MV-4-11 (cell line): ENCODE measurements at regions not wholly inside any gene's neighbourhood (a gene's known extent, or its start where the extent isn't known, plus 50 kb on each side); places are given as distances from the start of the nearest gene placed in this dataset.
A peak's percentile ranks its signal among the peaks of the same experiment; 100 is the strongest.
"Not testable (repeated sequence)": the region's sequence is repeated elsewhere in the genome, so short reads cannot be mapped to it uniquely, and the experiment has no call there.

ENCODE experiments used
- DNase-seq: peaks from one replicate; lab custom pipeline; 2025; lab: John Stamatoyannopoulos, UW

DNA sequence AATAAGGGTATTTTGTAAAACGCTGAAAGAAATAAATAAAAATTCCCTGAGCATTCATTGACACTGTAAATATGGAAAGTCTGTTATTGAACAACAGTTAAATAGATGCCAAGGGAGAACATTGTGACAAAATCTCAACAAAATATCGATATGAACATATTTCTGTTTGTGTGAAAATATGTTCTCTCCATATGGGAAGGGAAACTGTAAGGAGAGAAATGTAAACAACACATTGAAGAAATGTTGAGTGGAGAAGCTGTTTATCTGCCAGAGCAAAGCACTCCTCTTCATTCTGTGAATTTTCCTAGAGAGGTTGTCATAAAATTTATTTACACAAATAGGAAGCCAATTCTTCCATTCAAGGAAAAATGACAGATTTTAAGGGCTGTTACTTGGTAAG, 57.1 kb upstream of the EOMES start:
- no peak for DNase-seq

DNA sequence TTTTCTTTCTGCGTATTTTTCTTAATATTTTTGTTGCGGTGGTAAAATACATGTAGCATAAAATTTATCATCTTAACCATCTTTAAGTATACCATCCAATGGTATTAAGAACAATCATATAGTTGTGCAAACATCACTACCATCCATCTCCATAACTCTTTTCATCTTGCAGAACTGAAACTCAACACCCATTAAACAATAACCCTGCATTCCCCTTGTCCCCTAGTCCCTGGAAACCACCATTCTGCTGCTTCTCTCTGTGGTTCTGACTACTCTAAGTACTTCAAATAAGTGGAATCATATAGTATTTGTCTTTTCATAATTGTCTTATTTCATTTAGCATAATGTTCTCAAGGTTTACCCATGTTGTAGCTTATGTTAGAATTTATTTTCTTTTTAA, 67.3 kb upstream of the EOMES start:
- DNase-seq: peak; percentile 34

DNA sequence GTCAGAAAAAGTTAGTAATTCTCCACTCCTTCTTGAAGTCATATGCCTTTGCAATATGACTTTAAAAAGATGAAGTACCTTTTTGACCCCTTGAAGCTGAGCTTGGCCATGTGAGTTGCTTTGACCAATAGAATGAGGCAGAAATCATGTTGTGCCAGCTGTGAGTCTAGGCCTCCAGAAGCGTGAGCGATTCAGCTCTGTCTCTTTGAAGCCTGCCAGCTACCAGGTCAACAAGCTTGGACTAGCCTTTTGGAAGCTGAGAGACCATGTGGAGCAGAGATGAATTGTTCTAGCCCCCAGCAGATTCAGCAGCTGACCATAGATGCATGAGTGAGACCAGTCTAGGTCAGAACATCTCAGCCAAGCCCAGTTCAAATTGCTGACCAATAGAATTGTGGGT, 69.8 kb upstream of the EOMES start:
- DNase-seq: no peak

DNA sequence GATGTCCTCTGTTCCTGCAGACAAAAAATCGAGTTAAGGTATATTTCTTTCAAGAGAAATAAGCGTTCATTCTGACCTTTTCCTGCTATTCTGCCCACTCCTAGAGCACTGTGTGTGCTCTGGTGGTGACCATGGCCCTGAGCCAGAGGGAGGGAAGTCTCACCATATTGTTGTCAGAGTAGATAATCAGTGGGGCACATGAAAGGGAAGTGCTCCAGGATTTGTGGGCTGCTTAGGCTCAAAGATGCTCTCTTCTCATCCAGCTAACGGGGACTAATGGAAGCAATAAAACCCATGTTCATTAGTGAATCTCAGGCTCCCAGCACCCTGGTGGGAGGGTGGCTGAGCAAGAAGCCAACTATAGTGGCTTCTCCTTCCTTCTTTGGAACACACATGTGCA, 70.7 kb upstream of the EOMES start:
- no peak for DNase-seq

DNA sequence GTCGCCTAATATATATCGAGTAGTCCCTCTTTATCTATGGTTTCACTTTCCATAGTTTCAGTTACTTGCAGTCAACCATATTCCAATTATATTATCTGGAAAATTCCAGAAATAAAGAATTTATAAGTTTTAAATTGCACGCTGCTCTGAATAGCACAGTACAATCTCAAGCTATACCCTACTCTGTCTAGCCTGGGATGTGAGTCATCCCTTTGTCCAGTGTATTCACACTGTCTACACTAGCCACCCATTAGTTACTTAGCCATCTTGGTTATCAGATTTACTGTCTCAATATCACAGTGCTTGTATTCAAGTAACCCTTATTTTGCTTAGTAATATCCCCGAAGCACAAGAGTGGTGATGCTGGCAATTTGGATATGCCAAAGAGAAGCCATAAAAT, 72.1 kb upstream of the EOMES start:
- DNase-seq: no peak

DNA sequence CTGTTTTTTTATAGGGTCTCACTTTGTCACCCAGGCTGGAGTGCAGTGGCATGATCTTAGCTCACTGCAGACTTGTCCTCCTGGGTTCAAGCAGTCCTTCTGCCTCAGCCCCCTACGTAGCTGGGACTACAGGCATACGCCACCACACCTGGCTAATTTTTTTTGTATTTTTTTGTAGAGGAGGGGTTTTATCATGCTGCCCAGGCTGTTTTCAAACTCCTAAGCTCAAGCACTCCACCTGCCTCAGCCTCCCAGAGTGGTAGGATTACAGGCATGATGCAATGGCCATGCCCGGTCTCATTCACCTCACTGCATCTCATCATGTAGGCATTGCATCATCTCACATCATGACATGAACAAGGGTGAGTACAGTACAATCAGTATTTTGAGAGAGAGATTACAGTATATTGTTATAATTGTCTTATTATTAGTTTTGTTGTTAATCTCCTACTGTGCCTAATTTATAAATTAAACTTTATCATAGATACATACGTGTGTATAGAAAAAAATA, 74.3 kb upstream of the EOMES start:
- DNase-seq: no peak

DNA sequence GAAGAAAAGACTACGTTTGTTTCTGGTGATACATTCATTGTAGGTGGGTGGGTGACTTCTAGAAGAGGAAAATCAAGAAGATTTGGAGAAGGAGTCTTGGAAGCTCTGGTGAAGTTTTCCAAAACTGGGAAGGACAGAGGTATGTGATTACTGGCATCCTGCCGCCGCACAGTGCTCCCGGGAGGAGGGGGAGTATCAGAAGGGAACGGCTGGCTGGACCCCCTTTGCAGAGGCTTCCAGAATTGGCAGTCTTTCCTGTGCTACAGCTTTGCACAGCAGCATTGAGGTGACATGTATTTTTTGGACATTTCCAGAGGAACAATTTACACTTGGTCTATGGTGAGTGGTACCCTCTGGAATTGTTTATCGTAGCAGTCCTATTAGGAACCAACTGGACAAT, 75.7 kb upstream of the EOMES start:
- DNase-seq: no peak

DNA sequence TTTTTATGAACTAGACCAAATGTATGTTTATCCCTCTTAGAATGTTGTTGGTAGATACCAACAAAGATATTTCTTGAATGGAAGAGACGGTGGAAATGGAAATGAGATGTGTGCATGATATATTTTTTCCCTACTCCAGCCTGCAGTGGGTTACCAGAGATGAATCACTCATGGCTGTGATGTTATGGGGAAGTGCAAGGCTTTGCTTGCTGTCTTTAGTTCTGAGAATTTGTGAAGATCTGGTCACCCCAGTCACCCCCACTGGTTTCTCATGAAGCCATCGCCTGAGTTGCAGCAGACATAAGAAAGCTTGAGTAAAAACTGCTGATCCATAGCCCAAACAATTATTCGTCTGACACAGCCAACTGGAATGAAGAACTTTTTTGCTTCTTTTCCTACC, 78.1 kb upstream of the EOMES start:
- peak; percentile 86 for DNase-seq

DNA sequence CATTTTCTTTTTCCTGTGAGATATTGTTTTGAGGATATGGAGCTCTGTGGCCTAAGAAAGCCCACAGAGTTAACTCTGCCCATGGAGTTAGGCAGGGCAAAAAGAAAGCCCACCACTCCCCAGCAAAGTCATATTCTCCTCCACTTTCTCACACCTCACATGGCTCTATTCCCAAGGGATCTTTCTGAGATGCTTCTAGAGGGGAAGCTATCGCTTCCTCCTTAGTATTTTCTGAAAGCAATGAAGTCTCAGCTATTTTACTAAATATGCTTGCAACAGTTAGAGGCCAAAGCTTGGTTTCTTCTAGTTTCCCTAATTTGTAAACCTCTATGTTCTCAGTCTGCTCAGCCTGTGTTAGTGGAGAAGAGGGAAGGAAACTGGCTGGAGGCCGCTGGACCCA, 80.3 kb upstream of the EOMES start:
- peak; percentile 55 for DNase-seq

DNA sequence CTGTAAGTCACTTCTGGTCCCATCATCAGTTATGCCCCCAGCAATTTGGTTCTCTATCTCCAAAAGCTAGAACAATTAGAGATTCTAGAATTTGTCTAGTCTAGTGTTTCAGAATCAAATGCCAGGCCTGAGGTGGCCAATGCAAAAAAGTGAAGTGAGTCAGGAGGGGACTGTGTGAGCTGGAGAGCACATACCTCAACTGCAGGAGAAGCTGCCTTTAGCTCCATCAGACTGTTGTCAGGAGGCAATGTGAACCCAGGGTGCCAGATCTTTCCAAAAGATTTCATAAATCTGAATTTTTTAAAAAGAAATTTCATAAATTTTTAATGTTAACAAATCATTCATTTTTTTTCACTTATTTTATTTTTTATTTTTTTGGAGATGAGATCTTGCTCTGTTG, 80.7 kb upstream of the EOMES start:
- DNase-seq: no peak

DNA sequence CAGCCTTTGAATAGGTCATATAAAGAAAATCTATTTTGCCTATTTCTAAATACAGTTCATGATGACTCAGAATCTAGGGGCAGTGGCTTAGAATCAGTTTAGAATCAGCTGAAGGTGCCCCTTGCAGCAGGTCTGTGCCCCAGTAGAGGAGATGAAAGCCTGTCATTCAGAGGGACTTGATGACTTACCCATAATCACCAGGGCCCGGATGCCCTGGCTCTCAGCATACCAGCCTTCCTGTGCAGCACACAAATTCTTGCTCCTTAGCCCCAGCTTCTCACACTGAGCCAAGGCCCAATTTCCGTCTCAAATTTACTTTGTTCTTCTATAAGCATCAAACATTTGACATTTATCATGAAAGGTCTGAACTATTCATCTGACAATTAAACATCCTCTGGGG, 83.2 kb upstream of the EOMES start:
- DNase-seq: no peak

DNA sequence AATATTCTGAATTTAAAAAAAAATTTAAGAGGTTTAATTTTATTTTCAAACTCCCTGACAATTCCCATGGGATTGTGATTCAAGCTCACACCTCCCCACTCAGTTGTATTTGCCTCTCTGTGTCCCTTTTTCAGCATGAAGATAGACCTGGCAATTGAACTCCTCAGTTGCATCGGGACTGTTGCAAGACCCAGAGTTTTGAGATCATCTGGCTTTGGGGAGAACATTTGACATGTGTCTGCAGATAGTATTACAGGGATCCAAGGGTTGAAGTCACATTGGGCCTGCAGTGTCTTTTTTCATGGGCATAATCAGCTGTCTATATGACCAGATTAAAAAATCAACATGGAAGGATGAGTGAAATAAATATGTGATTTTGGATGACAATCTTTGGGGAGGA, 91.1 kb upstream of the EOMES start:
- no peak for DNase-seq

DNA sequence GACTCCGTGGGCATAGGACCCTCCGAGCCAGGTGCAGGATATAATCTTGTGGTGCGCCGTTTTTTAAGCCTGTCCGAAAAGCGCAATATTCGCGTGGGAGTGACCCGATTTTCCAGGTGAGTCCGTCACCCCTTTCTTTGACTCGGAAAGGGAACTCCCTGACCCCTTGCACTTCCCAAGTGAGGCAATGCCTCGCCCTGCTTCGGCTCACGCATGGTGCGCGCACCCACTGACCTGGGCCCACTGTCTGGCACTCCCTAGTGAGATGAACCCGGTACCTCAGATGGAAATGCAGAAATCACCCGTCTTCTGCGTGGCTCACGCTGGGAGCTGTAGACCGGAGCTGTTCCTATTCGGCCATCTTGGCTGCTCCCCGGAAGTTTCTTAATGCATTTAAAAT, 99.5 kb upstream of the EOMES start:
- DNase-seq: not testable (repeated sequence)

DNA sequence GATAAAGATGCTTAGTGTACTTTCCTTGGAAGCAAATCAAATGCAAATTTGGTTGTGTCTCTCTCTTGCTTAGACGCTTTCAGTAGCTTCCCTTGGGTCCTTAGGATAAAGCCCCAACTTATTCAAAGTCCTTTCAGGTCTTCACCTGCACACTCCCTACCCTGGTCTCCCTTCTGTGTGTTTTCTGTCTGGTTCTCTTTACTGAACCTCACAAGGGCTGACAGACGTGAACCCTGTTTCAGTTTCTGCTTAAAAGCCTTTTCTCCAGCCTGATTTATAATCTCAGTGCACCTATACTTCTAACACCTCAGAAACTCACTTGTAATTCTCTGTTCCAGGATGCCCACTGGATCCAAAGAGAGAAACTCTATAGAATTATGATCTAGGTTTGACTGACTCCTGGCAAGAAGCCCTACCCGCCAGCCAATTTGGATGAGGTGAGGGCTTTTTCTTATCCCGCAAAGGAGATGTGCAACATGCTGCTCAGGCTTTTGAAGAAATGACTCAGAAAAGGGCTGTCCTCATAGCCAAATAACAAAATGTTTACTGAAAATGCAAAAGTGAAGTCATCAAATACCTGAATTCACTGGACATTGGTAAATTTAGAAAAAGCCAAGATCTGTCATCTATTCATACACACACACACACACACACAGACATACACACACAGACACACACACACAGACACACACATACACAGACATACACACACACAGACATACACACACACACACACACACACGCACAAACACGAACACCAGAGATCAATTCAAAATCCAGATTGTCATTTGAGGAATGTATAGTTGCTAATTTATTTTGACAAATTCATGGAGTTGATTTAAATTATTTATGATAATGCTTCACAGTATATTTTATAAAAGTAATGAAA, 102.4 kb upstream of the EOMES start:
- DNase-seq: no peak

DNA sequence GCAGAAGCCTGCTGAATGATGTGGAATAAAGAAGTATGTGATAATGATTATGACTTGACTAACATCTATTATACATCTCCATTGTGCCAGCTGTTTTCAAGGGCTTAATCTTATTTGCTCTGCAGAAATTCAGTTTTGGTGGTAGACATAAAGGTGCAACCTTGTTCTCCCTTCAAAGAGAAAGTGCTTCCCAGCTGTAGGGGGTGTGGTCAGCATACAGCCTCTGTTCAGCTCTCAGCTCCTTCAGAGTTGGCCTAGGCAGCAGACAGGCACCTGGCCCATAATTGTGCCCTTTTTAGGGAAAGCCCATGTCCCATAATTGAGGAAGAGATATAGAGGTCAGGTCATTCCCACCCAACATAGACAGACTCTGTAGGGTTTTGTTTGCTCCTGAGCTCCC, 104.3 kb upstream of the EOMES start:
- no peak for DNase-seq

DNA sequence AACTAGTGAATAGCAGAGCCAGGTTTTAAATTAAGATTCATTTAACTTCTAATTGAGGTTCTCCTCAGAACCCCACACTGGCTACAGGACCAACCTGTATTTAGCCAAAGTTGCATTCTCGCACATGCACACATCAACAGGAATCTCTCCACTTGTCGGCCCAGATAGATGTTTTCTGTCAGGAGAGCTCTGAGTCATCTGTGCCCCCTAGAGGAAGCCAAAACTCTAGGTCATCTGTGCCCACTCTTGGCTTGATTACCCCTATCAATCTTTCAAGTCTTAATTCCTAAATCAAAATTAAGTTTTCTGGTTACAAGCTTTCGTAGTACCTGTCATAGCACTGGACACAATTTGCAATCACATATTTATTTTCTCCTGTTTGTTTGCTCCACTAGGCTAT, 104.9 kb upstream of the EOMES start:
- DNase-seq: no peak

DNA sequence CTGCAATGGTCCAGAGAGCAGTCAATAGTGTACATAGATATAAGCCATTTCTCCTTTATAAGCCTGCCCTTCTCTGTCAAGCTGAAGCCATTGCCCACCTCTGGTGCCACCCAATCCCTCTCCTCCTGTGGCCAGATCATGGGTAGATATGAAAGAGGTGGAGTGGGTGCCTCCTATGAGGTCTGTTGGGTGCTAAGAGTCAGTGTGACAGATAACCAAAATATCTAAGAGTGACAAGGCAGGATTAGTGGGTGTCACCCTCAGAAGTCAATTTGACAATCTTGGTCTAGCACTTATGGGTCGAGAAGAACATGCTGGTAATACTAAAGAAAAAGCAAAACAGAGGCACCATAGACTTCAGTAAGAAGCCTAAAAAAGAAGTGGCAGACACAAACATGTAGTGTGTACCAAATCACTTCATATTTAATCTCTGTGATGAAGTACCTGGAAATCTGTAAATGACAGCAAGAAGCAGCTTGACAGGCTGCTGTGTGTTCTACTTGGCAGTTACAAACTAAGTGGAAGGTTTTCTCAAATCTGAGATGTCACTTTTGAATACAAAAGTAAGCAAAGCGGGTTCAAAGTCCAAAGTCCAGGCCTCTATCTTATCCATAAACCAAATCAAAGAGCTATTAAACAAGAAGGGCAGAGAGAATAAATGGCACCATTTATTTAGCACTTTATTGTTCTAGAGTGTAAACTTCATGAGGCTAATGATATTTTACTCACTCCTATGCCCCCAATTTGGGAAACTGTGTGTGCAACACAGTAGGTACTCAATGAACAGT, 118.9 kb upstream of the EOMES start:
- no peak for DNase-seq

DNA sequence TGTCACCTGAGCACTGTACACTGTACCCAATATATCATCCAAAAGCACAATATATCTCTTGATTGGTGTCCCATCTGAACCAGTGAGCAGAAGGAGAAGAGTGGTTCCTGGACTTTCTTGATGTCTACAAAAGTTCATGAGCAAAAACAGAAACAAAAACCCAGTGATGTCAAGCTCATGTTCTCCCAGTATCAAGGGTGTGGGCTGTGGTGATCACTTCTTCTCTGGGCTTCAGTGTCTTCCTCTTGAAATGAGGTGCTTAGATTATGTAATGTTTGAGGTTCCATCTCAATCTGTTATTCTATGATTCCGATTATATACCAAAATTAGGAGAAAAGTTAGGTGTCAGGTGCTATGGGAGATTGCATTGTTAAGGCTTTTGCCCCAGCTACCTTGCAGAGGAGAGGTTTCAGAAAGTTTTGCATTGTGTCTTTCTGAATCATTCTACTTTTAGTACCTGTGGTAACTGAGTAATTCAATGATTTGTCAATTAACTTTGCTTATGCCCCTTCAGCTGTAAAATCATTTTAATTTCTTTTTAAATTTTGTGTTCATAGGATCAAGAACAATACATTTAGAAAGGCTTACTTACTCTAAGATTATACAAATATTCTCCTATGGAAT, 122.0 kb upstream of the EOMES start:
- DNase-seq: no peak

DNA sequence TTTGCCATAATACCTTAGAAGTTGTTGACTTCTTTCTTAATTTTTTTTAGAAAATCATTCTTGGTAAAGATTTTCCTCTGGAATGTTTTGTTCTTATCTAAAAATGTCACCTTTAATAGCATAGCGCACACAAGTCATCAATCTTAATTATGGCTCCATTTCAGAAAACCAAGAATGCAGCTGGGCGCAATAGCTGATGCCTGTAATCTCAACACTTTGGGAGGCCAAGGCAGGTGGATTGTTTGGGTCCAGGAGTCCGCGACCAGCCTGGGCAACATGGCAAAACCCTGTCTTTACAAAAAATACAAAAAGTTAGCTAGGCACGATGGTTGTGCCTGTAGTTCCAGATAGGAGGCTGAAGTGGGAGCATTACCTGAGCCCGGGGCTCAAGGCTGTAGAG, 125.6 kb upstream of the EOMES start:
- no peak for DNase-seq

DNA sequence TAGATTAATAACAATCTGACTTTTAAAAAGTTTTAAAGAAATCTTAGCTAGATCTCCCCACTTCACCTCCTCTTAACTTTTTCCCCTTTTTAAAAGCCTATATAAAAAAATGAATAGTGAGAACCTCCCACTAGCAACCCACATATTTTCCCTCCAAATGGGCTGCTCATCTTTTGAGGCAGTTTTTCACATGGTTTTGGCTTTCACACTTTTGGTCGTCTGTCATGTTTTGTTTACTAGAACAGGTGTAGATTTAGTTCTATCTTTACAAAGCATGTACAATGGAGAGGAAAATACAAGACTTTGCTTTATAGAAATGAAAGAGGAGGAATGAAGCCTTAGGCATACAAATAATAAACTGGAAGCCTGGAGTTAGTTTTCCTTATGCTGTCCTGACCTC, 126.7 kb upstream of the EOMES start:
- no peak for DNase-seq

DNA sequence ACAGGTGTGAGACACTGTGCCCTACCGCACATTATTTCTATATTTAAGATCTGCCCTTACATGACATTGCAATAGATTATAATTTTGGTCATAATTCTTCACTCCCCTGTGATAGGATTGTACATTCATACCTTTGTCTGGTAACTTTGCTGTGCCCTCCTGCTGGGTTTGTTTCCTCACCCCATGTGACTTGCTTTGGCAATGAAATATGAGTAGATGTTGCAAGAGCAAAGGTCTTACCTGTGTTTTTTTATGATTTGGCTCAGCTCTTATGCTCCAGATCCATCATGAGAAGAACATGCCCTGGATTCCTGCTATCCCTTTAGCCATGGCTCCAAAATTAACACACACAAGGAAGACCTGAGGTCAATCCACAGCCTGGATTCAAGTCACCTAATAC, 137.7 kb upstream of the EOMES start:
- no peak for DNase-seq

DNA sequence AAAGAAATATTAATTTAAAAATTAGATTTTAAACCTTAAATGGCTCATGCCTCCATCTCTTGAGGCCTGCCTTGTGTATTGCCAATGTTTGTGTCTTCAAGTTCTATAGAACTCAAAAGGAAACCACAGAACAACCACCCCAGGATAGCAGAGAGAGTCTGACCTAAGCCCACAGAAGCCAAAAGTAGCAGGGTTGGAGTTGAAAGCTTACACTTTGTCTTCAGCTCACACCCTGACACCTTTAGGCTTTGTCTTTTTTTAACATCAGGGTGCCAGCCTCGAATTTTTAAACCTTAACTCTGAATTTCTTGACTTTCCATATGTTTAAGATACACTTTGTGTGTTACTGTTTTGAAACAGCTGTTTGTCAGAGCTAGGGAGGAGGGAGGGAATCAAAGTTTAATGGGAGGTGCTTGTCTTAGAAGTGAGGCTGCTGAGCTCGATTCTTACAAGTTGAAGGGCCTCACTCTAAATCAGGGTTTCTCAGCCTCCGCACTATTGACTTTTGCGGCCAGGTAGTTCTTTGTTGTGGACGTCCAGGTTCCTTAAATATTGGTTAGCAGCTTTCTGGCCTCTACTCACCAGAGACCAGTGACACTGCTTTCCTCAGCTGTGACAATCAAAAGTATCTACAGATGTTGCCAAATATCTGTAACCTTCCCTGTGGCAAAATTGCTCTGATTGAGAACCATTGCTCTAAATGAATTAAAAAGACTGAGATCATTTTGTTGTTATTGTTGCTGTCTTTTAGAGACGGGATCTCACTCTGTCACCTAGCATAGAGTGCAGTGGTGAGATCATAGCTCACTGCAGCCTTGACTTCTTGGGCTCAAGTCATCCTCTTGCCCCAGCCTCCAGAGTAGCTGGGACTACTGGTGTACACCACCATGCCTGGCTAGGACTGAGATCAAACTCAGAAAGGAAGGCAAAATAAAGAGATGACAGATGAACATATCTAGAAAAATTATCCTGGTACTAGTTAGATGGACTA, 139.2 kb upstream of the EOMES start:
- no peak for DNase-seq
